Activated B cell treated with CpG ODN at 0.5 μM for 24 hours (primary cell): ENCODE measurements at regions not wholly inside any gene's neighbourhood (a gene's known extent, or its start where the extent isn't known, plus 50 kb on each side); places are given as distances from the start of the nearest gene placed in this dataset.

Experiments
- ATAC-seq: fragments of 200-7000 bp; cut with Tn5 transposase; one replicate; pipeline ENCODE4 v1.10.0; 2021; ENCODE audit warnings: low read depth, mild to moderate bottlenecking, moderate library complexity
- CTCF ChIA-PET: fragments of 350-600 bp; sonication (Branson Sonifier 250); formaldehyde crosslinking; loops from one replicate; lab custom pipeline; 2021; ENCODE audit warnings: antibody characterized with exemption; lab: Charles Lee
- POLR2A ChIA-PET: fragments of 350-600 bp; sonication (Branson Sonifier 250); formaldehyde crosslinking; loops from one replicate; lab custom pipeline; 2021; ENCODE audit warnings: antibody characterized with exemption; lab: Charles Lee
- DNase-seq: peaks from one replicate; pipeline ENCODE4 v3.0.0; 2022
- H3K27ac Mint-ChIP-seq: one replicate; pipeline ENCODE4 v1.8.0; 2020; ENCODE audit warnings: mixed read lengths
- H3K27me3 Mint-ChIP-seq: one replicate; pipeline ENCODE4 v1.8.0; 2021; ENCODE audit warnings: mixed read lengths
- H3K36me3 Mint-ChIP-seq: one replicate; pipeline ENCODE4 v1.8.0; 2021; ENCODE audit warnings: low read depth, mixed read lengths
- H3K4me1 Mint-ChIP-seq: one replicate; pipeline ENCODE4 v1.8.0; 2021; ENCODE audit warnings: mixed read lengths
- H3K4me3 Mint-ChIP-seq: one replicate; pipeline ENCODE4 v1.8.0; 2020; ENCODE audit warnings: mild to moderate bottlenecking, mixed read lengths
- H3K9me3 Mint-ChIP-seq: one replicate; pipeline ENCODE4 v1.8.0; 2020; ENCODE audit warnings: mixed read lengths
- CTCF ChIP-seq: fragments of 200-600 bp; IDR thresholded peaks from one replicate; pipeline ENCODE4 v1.8.0; 2022; ENCODE audit warnings: antibody characterized with exemption, mild to moderate bottlenecking
- intact Hi-C: fragments of 100-400 bp; cut with micrococcal nuclease; formaldehyde crosslinking; loops from one replicate; pipeline ENCODE4 v1.15.1; 2024

- ChIA-PET CTCF (no interaction called here), POLR2A (no interaction called here)
- TF ChIP-seq CTCF, result no peak
- Mint-ChIP-seq H3K27me3 (no peaks in the 10 kb centered on the region), H3K27ac (no peak overlapping the region), H3K4me3 (no peak overlapping the region), H3K36me3 (no peaks in the 10 kb centered on the region), H3K4me1 (no peaks in the 10 kb centered on the region), H3K9me3 (no peaks in the 10 kb centered on the region)
- DNase-seq (no peak), ATAC-seq (no peak)
- intact Hi-C loops, result no loop called here
Observed at GRCh38 chr2:53252115-53252514, 515.5 kb upstream of the CHAC2 start.

- H3K4me3 Mint-ChIP-seq, result no peak overlapping the region
- CTCF ChIA-PET, result no interaction called here
- ATAC-seq, result no peak
Observed at GRCh38 chr2:53247956-53248735, 519.5 kb upstream of the CHAC2 start.

GRCh38 chr2:53243430-53243829 lies 524.2 kb upstream of the CHAC2 start:
- TF ChIP-seq CTCF, result no peak
- no peaks in the 10 kb centered on the region for H3K9me3 Mint-ChIP-seq
- no peaks in the 10 kb centered on the region for H3K27me3 Mint-ChIP-seq
- intact Hi-C loops, result no loop called here
- H3K36me3 Mint-ChIP-seq, result no peaks in the 10 kb centered on the region
- ChIA-PET POLR2A (no interaction called here), CTCF (no interaction called here)
- ATAC-seq (no peak), DNase-seq (no peak)
- no peak overlapping the region for H3K4me3 Mint-ChIP-seq
- no peaks in the 10 kb centered on the region for H3K4me1 Mint-ChIP-seq
- H3K27ac Mint-ChIP-seq, result no peak overlapping the region

More at GRCh38 chr2:53247956-53248735, 519.5 kb upstream of the CHAC2 start:
- DNase-seq, result no peak
- H3K9me3 Mint-ChIP-seq, result no peaks in the 10 kb centered on the region
- no peaks in the 10 kb centered on the region for H3K27me3 Mint-ChIP-seq
- no peaks in the 10 kb centered on the region for H3K4me1 Mint-ChIP-seq
- no peak for TF ChIP-seq CTCF
- POLR2A ChIA-PET, result no interaction called here
- no peaks in the 10 kb centered on the region for H3K36me3 Mint-ChIP-seq
- no peak overlapping the region for H3K27ac Mint-ChIP-seq
- intact Hi-C loops, result no loop called here

GRCh38 chr2:53242090-53242489 lies 525.5 kb upstream of the CHAC2 start:
- H3K4me1 Mint-ChIP-seq, result no peaks in the 10 kb centered on the region
- no peaks in the 10 kb centered on the region for H3K9me3 Mint-ChIP-seq
- CTCF ChIA-PET, result no interaction called here
- H3K27ac Mint-ChIP-seq, result no peak overlapping the region
- H3K36me3 Mint-ChIP-seq, result no peaks in the 10 kb centered on the region
- no peak for ATAC-seq
- no peak for DNase-seq
- no peak for TF ChIP-seq CTCF
- POLR2A ChIA-PET, result no interaction called here
- H3K4me3 Mint-ChIP-seq, result no peak overlapping the region
- no peaks in the 10 kb centered on the region for H3K27me3 Mint-ChIP-seq
- intact Hi-C loops, result no loop called here

- Mint-ChIP-seq H3K36me3 (no peaks in the 10 kb centered on the region), H3K27me3 (no peaks in the 10 kb centered on the region), H3K27ac (no peak overlapping the region), H3K9me3 (no peaks in the 10 kb centered on the region), H3K4me3 (no peak overlapping the region), H3K4me1 (no peaks in the 10 kb centered on the region)
- ATAC-seq (no peak), DNase-seq (no peak)
- ChIA-PET CTCF (no interaction called here), POLR2A (no interaction called here)
- intact Hi-C loops, result no loop called here
- no peak for TF ChIP-seq CTCF
Observed at GRCh38 chr2:53235836-53236582, 531.6 kb upstream of the CHAC2 start.
